H1 (cell line): ENCODE measurements at regions not wholly inside any gene's neighbourhood (a gene's known extent, or its start where the extent isn't known, plus 50 kb on each side); places are given as distances from the start of the nearest gene placed in this dataset.
"Not testable (repeated sequence)": the region's sequence is repeated elsewhere in the genome, so short reads cannot be mapped to it uniquely, and the experiment has no call there.

ENCODE experiments used
- CTCF ChIA-PET: fragments of 300-600 bp; sonication (Branson Sonifier 250); formaldehyde crosslinking; loops from one replicate; lab custom pipeline; 2021; ENCODE audit not compliant: partially characterized antibody; lab: Charles Lee
- POLR2A ChIA-PET: fragments of 300-600 bp; sonication (Branson Sonifier 250); formaldehyde crosslinking; loops from one replicate; lab custom pipeline; 2021; ENCODE audit warnings: inconsistent platforms; ENCODE audit not compliant: partially characterized antibody; lab: Charles Lee
- DNase-seq, 2 experiments: peaks; one replicate each; pipeline versions ENCODE4 v3.0.0 to v3.0.0-alpha.2; 2010 to 2022; ENCODE audit warnings: low spot score in 2 of 2, low read depth in 1 of 2, mixed read lengths in 1 of 2
- FAIRE-seq: peaks from 2 replicates; lab custom pipeline; 2011; peaks lifted over from hg19 to GRCh38; lab: Jason Lieb, UNC
- H2AFZ ChIP-seq: 2 replicates; pipeline ENCODE4 v1.8.1; 2012; ENCODE audit warnings: low read length, inconsistent platforms
- H2AK5ac ChIP-seq: 2 replicates; pipeline ENCODE4 v1.6.1; 2013; ENCODE audit warnings: low read depth, low read length
- H2BK120ac ChIP-seq: replicated peaks from 2 replicates; pipeline ENCODE3; 2013; ENCODE audit warnings: low read depth, low read length, inconsistent platforms
- H2BK12ac ChIP-seq: 2 replicates; pipeline ENCODE4 v1.6.1; 2013; ENCODE audit warnings: low read depth, low read length
- H2BK15ac ChIP-seq: 2 replicates; pipeline ENCODE4 v1.6.1; 2013; ENCODE audit warnings: low read length
- H2BK20ac ChIP-seq: 2 replicates; pipeline ENCODE4 v1.6.1; 2013; ENCODE audit warnings: low read length
- H2BK5ac ChIP-seq: 2 replicates; pipeline ENCODE4 v1.6.1; 2013; ENCODE audit warnings: low read depth, low read length
- H3K14ac ChIP-seq: 2 replicates; pipeline ENCODE4 v1.6.1; 2013; ENCODE audit warnings: inconsistent platforms; ENCODE audit not compliant: insufficient read length
- H3K18ac ChIP-seq: 2 replicates; pipeline ENCODE4 v1.6.1; 2013; ENCODE audit warnings: low read length; ENCODE audit errors: extremely low read depth
- H3K23ac ChIP-seq: 2 replicates; pipeline ENCODE4 v1.6.1; 2013; ENCODE audit warnings: inconsistent platforms; ENCODE audit not compliant: insufficient read length
- H3K23me2 ChIP-seq: 2 replicates; pipeline ENCODE4 v1.6.1; 2013; ENCODE audit warnings: low read depth, low read length
- H3K27ac ChIP-seq: 2 replicates; pipeline ENCODE4 v1.6.1; 2011; ENCODE audit warnings: low read depth, low read length, inconsistent platforms
- H3K27me3 ChIP-seq, 4 experiments: replicated peaks in 1 of 4; 1 replicate in 1 of 4; 2 replicates in 3 of 4; pipeline versions ENCODE4 v1.6.1 to v1.8.1; 2011 to 2013; ENCODE audit warnings: low read length in 3 of 4, mild to moderate bottlenecking in 3 of 4, inconsistent platforms in 2 of 4, mixed read lengths in 2 of 4, moderate library complexity in 1 of 4; ENCODE audit not compliant: control insufficient read depth in 3 of 4, insufficient read depth in 3 of 4; ENCODE audit errors: extremely low read depth in 1 of 4
- H3K36me3 ChIP-seq, 4 experiments: 2 replicates each; pipeline versions ENCODE4 v1.6.1 to v1.8.1; 2011 to 2013; ENCODE audit warnings: mild to moderate bottlenecking in 4 of 4, low read length in 3 of 4, moderate library complexity in 2 of 4, control low read depth in 1 of 4, inconsistent platforms in 1 of 4; ENCODE audit not compliant: insufficient read depth in 4 of 4, control insufficient read depth in 2 of 4
- H3K4ac ChIP-seq: replicated peaks from 2 replicates; pipeline ENCODE3; 2013; ENCODE audit warnings: low read length, low read depth, mixed read lengths, inconsistent platforms; ENCODE audit not compliant: insufficient read length
- H3K4me1 ChIP-seq, 4 experiments: replicated peaks in 1 of 4; 1 replicate in 1 of 4; 2 replicates in 3 of 4; pipeline versions ENCODE4 v1.6.1 to v1.8.1; 2011 to 2013; ENCODE audit warnings: low read length in 3 of 4, inconsistent platforms in 2 of 4, mixed read lengths in 1 of 4; ENCODE audit not compliant: insufficient read depth in 4 of 4, control insufficient read depth in 3 of 4
- H3K4me2 ChIP-seq, 2 experiments: 2 replicates each; pipeline versions ENCODE4 v1.6.1 to v1.8.1; 2011 to 2013; ENCODE audit warnings: low read depth in 2 of 2, low read length in 2 of 2, control low read depth in 1 of 2, inconsistent platforms in 1 of 2, mild to moderate bottlenecking in 1 of 2; ENCODE audit not compliant: insufficient read depth in 1 of 2
- H3K4me3 ChIP-seq, 4 experiments: fragments of 200-600, 300-600 bp in 1 of 4; sonication (generic), shearing (Covaris generic), sonication (Bioruptor Twin) in 1 of 4; 2 replicates each; pipeline versions ENCODE4 v1.5.1 to v1.8.1; 2011 to 2016; ENCODE audit warnings: low read length in 4 of 4, low read depth in 3 of 4, control low read depth in 2 of 4, inconsistent platforms in 2 of 4, mild to moderate bottlenecking in 2 of 4, mixed read lengths in 1 of 4, moderate library complexity in 1 of 4; ENCODE audit not compliant: insufficient read depth in 2 of 4; ENCODE audit errors: extremely low read depth in 1 of 4
- H3K56ac ChIP-seq: replicated peaks from 2 replicates; pipeline ENCODE3; 2013; ENCODE audit warnings: low read depth, mild to moderate bottlenecking, mixed read lengths, low read length, inconsistent platforms; ENCODE audit not compliant: insufficient read length
- H3K79me1 ChIP-seq: 2 replicates; pipeline ENCODE4 v1.6.1; 2013; ENCODE audit warnings: low read depth, low read length, control low read depth
- H3K79me2 ChIP-seq, 2 experiments: 2 replicates each; pipeline versions ENCODE4 v1.6.1 to v1.8.1; 2012 to 2013; ENCODE audit warnings: low read length in 2 of 2, mild to moderate bottlenecking in 2 of 2, inconsistent platforms in 1 of 2; ENCODE audit not compliant: insufficient read depth in 2 of 2, control insufficient read depth in 1 of 2
- H3K9ac ChIP-seq, 4 experiments: replicated peaks in 1 of 4; 1 replicate in 1 of 4; 2 replicates in 3 of 4; pipeline versions ENCODE4 v1.6.1 to v1.8.1; 2011 to 2013; ENCODE audit warnings: low read depth in 3 of 4, low read length in 3 of 4, control low read depth in 2 of 4, mild to moderate bottlenecking in 2 of 4, moderate library complexity in 2 of 4, inconsistent platforms in 1 of 4; ENCODE audit errors: extremely low read depth in 1 of 4
- H3K9me3 ChIP-seq, 2 experiments: 2 replicates each; pipeline versions ENCODE4 v1.6.1 to v1.8.1; 2012 to 2013; ENCODE audit warnings: mild to moderate bottlenecking in 2 of 2, moderate library complexity in 2 of 2, control low read depth in 1 of 2, inconsistent platforms in 1 of 2, low read depth in 1 of 2, low read length in 1 of 2, mixed read lengths in 1 of 2; ENCODE audit not compliant: insufficient read depth in 2 of 2
- H4K20me1 ChIP-seq, 2 experiments: replicated peaks in 1 of 2; 2 replicates each; pipeline versions ENCODE3 to v1.8.1; 2011 to 2013; ENCODE audit warnings: inconsistent platforms in 2 of 2, low read length in 2 of 2, mild to moderate bottlenecking in 1 of 2; ENCODE audit not compliant: insufficient read depth in 2 of 2, control insufficient read depth in 1 of 2
- H4K5ac ChIP-seq: 2 replicates; pipeline ENCODE4 v1.6.1; 2013; ENCODE audit warnings: low read length, low read depth, mixed read lengths, inconsistent platforms; ENCODE audit not compliant: insufficient read length
- H4K8ac ChIP-seq: 2 replicates; pipeline ENCODE4 v1.8.0; 2013; ENCODE audit warnings: mild to moderate bottlenecking, moderate library complexity, low read length, inconsistent platforms; ENCODE audit not compliant: insufficient read depth; ENCODE audit errors: extremely low read depth
- H4K91ac ChIP-seq: replicated peaks from 2 replicates; pipeline ENCODE3; 2013; ENCODE audit warnings: low read length, mixed read lengths, inconsistent platforms; ENCODE audit not compliant: insufficient read length
- WGBS, 2 experiments: shearing (Covaris generic) in 1 of 2; methylation state at CpG; one replicate each; pipeline versions ENCODE4 v1.1.6 to v1.1.7; 2013 to 2015; ENCODE audit warnings: low lambda C conversion rate in 2 of 2, mixed read lengths in 2 of 2, inconsistent platforms in 1 of 2, low coverage in 1 of 2, missing lambda C conversion rate in 1 of 2; ENCODE audit not compliant: insufficient replicate concordance in 2 of 2, insufficient coverage in 1 of 2, insufficient read length in 1 of 2; ENCODE audit errors: extremely low coverage in 1 of 2, missing lambda C conversion rate in 1 of 2; 5-methylcytosine and 5-hydroxymethylcytosine counted together

DNA sequence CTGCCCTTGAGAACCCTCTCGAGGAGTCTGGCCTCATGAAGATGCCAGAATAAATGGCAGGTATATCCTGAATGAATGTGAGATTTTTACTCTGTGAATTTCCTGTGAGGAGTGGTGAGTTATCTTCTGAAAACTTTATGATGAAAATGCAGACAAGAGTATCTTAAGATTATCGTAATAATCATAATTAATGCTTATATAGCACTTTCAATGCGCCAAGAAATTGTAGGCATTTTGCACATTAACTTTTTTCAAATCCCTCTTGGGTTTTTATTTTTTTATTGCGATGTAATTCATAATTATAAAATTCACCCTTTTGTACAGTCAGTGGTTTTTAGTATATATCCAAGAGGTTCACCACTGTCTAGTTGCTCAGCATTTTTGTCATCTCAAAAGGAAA lies 135.1 kb downstream of the FOXD4L6 start:
- H2AK5ac ChIP-seq, H3K23me2 ChIP-seq, H3K36me3 ChIP-seq, POLR2A ChIA-PET, H3K56ac ChIP-seq, H3K27me3 ChIP-seq, H2BK12ac ChIP-seq, H3K23ac ChIP-seq, H2BK120ac ChIP-seq, H4K91ac ChIP-seq, H3K79me1 ChIP-seq, H3K14ac ChIP-seq, H2BK20ac ChIP-seq, H2AFZ ChIP-seq, H3K18ac ChIP-seq, H3K4ac ChIP-seq, DNase-seq, CTCF ChIA-PET, H2BK15ac ChIP-seq, H3K4me2 ChIP-seq, H3K4me1 ChIP-seq, H4K8ac ChIP-seq, H4K5ac ChIP-seq, H3K79me2 ChIP-seq, H3K4me3 ChIP-seq, H2BK5ac ChIP-seq, H3K27ac ChIP-seq, FAIRE-seq, H3K9ac ChIP-seq, H4K20me1 ChIP-seq: not testable (repeated sequence)
- whole genome bisulfite sequencing, 2 experiments = 79% methylated on average over 4 of the region's 4 CpGs; no CpG with 5 or more reads in 1 of the 2 experiments
- peaks cover 10 to 22% of the 10 kb centered on the region in 2 experiments; a peak in 3 of 4 replicates for H3K9me3 ChIP-seq

DNA sequence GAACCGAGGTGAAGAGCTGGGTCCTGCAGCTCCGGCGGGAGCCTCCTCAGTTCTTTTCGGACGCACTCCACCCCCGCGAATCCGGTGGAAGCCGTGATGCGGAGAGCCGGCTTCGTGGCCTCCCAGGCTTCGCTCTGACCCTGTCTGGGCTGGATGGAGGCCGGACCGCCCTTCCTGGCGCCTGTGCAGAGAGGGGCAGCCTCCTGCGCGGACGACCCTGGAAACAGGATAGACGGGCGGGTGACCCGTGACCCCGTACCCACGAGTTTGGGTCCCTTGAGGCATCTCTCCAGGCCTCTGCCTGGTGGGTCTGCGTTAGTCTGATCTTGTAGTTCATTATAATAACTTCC lies 136.0 kb downstream of the FOXD4L6 start:
- H2BK5ac ChIP-seq, H3K4ac ChIP-seq, H3K79me2 ChIP-seq, H3K79me1 ChIP-seq, H3K14ac ChIP-seq, H3K36me3 ChIP-seq, H2BK20ac ChIP-seq, H3K27me3 ChIP-seq, H3K56ac ChIP-seq, H4K5ac ChIP-seq, H4K91ac ChIP-seq, POLR2A ChIA-PET, FAIRE-seq, H2BK15ac ChIP-seq, H2AK5ac ChIP-seq, H2AFZ ChIP-seq, DNase-seq, H3K23me2 ChIP-seq, H2BK120ac ChIP-seq, H4K20me1 ChIP-seq, CTCF ChIA-PET, H3K4me1 ChIP-seq, H3K23ac ChIP-seq, H2BK12ac ChIP-seq, H3K18ac ChIP-seq: not testable (repeated sequence)
- H3K4me3 ChIP-seq = peak overlapping the region; percentile 64 to 86 (median 76)
- H3K9ac ChIP-seq = peak overlapping the region; percentile 39 to 83 (median 54)
- H3K9me3 ChIP-seq = peaks cover 10 to 19% of the 10 kb centered on the region in 2 experiments; a peak in 3 of 4 replicates
- 55% methylated on average over 25 of the region's 25 CpGs; no CpG with 5 or more reads in 1 of the 2 experiments for WGBS, 2 experiments
- peak overlapping the region; percentile 94; the same call in 1 of the 2 replicates for H4K8ac ChIP-seq
- peak overlapping the region; percentile 60 to 76; a peak in 3 of 4 replicates for H3K4me2 ChIP-seq
- H3K27ac ChIP-seq = peak overlapping the region; percentile 1; the same call in 1 of the 2 replicates
